Mucosa of descending colon (tissue), 3 donors: ENCODE measurements at regions not wholly inside any gene's neighbourhood (a gene's known extent, or its start where the extent isn't known, plus 50 kb on each side); places are given as distances from the start of the nearest gene placed in this dataset.

ENCODE experiments used
- ATAC-seq: fragments of 200-7000 bp; cut with Tn5 transposase; one replicate; pipeline ENCODE4 v1.9.1; 2020; ENCODE audit warnings: mild to moderate bottlenecking, moderate library complexity
- DNase-seq, 3 donors: peaks; one replicate each; pipeline ENCODE4 v3.0.0-alpha.2; 2020
- H3K36me3 ChIP-seq: fragments of 200-600 bp; one replicate; pipeline ENCODE4 v1.8.0; 2021; ENCODE audit warnings: low read depth, mild to moderate bottlenecking
- H3K4me1 ChIP-seq: fragments of 200-600 bp; one replicate; pipeline ENCODE4 v1.8.0; 2021; ENCODE audit warnings: low read depth, mild to moderate bottlenecking
- H3K4me3 ChIP-seq: fragments of 200-600 bp; one replicate; pipeline ENCODE4 v1.8.0; 2021; ENCODE audit warnings: mild to moderate bottlenecking
- H3K9me3 ChIP-seq: fragments of 200-600 bp; one replicate; pipeline ENCODE4 v1.8.0; 2021; ENCODE audit warnings: mild to moderate bottlenecking
- CTCF ChIP-seq: fragments of 200-600 bp; IDR thresholded peaks from one replicate; pipeline ENCODE4 v1.8.0; 2022; ENCODE audit warnings: antibody characterized with exemption, mild to moderate bottlenecking
- intact Hi-C, 2 donors: fragments of 100-400 bp; cut with DNase I in 1 of 2; cut with micrococcal nuclease in 1 of 2; formaldehyde crosslinking; loops; one replicate each; pipeline versions ENCODE4 v1.11.0 to v1.11.1; 2022; cut with DNase I, micrococcal nuclease
- donor health status: DM: no; HTN: no; CAD: no; lungs with moderate emphysema.
- donor health status: DM: no; HTN: no; CAD: no.
- donor health status: DM: no; HTN: yes; CAD: no.

DNA sequence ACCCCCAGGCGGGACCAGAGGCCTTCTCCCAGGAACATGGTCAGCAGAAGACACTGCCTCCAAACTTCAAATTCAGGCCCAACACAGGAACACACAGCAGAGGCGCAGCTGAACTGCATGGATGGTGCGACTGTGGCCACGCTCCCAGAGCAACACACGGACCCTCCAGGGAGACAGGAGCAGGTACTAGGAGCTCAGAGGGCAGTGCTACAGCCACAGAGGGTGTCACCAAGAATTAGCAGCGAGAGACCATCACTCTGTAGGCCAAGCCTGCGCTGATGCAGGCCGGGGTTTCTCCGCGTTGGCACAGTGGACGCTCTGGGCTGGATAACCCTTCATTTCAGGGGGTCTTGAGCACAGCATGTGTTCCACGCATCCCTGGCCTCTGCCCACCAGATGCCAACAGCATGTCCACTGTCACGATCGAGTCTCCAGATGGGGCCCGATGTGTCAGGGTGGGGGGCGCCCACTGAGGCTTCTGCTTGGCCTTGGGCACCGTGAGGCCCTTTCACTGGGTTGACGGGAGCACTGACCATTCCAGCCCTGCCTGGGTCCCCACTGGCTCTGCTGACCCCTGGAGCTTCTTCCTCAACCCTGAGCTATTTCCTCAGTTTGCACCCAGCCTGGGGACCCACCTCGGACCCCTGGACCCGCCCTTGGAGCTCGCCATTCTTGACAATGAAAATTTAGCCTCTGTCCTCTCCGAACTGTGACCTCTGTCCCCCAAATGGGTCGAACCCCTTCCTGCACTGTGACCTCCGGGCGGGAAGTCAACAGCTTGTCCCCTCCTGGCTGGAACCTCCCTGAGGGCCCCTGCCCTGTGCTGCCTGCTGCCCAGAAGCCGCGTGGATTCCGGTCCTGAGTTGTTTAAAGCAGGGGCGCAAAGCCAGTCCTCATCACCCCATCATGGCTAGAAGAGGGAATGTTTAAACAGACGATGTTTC is 239.4 kb downstream of the DLL1 start:
- Histone ChIP-seq H3K4me3 (no peak overlapping the region), H3K4me1 (no peaks in the 10 kb centered on the region), H3K36me3 (no peaks in the 10 kb centered on the region), H3K9me3 (no peaks in the 10 kb centered on the region)
- ATAC-seq = no peak
- TF ChIP-seq CTCF = no peak
- intact Hi-C loops = no loop called here
- DNase-seq = peak in 1 of 3 donors; percentile 33

DNA sequence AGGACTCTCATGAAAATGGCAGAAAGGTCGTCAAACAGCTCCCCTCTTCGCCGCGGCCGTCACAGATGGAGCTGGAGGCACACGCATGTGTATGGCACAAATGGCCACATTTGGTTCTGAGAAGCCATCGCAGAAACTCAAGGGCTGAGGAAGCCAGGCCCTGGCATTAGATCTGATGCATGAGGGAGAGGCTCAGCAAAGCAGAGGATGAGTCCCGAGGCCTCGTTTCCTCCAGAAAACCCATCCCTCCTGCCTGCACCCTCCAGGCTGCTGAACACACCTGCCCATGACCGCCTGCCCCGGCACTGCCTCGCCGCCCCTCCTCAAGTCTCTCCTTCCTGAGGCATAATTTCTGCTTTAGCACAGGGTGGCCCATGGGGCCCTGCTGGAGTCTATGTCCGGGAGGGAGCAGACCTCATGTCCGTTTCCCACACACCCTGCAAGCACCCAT is 240.3 kb downstream of the DLL1 start:
- TF ChIP-seq CTCF = no peak
- Histone ChIP-seq H3K36me3 (no peaks in the 10 kb centered on the region), H3K9me3 (no peaks in the 10 kb centered on the region), H3K4me3 (no peak overlapping the region), H3K4me1 (no peaks in the 10 kb centered on the region)
- DNase-seq = peak in 1 of 3 donors; percentile 23
- no peak for ATAC-seq
- intact Hi-C loops = no loop called here

DNA sequence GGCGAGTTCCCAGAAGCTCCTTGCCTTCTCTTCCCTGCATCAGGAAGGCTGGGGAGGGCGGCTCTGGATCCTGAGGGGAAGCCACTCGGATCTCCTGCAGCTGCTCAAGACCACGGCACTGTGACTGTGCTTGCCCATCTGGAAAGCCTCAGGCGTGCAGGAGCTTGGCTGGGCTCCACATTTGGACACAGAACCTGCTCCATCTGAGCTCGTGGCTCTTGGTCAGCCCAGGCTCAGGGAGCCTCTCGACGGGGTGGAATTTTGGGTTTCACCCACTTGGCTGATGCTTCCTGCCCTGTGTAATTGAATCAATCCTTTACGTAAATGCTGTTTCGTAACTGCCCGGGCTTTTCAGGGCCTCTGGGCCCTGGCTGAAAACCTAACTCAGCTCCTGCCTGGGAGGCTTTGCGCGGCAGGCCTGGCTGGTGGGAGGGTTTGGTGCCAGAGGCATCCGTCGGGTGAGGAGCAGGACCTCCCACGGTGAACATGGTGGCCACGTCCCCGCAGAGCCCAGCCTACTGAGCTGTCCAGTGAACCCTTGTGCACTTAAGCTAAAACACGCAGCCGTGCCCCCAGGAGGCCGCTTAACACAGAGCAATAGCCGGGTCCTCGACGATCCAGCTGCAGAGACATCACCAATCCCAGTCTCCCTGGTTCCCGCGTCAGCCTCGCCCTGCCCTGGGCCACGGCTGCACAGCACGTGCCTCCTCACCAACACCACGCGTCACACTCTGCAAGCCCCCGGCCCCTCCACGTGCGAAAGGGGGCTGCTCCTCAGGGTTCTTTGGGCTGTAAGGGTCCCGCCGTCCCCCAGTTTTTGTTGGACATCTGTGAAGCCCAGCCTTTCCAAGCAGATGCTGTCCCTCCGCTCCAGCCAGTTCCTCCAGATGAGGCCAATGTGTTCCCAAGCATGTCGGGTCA is 241.0 kb downstream of the DLL1 start:
- Histone ChIP-seq H3K36me3 (no peaks in the 10 kb centered on the region), H3K9me3 (no peaks in the 10 kb centered on the region), H3K4me1 (no peaks in the 10 kb centered on the region), H3K4me3 (no peak overlapping the region)
- TF ChIP-seq CTCF = no peak
- intact Hi-C loops = no loop called here
- ATAC-seq (peak; percentile 67), DNase-seq (peak; percentile 71 to 82 (median 74))

GRCh38 chr6:170048615-170049256 is 242.1 kb downstream of the DLL1 start:
- no peak for TF ChIP-seq CTCF
- DNase-seq (peak; percentile 62 to 80 (median 63)), ATAC-seq (peak; percentile 62)
- H3K4me1 ChIP-seq = no peaks in the 10 kb centered on the region
- H3K4me3 ChIP-seq = no peak overlapping the region
- intact Hi-C loops = no loop called here
- no peaks in the 10 kb centered on the region for H3K36me3 ChIP-seq
- H3K9me3 ChIP-seq = no peaks in the 10 kb centered on the region

- H3K36me3 ChIP-seq = no peaks in the 10 kb centered on the region
- intact Hi-C loops = no loop called here
- no peak for TF ChIP-seq CTCF
- ATAC-seq = no peak
- H3K4me3 ChIP-seq = no peak overlapping the region
- H3K4me1 ChIP-seq = no peaks in the 10 kb centered on the region
- no peaks in the 10 kb centered on the region for H3K9me3 ChIP-seq
- peak in 1 of 3 donors; percentile 26 for DNase-seq
Measured at GRCh38 chr6:170047823-170048222, 243.1 kb downstream of the DLL1 start.
